Fibroblast of lung (primary cell): ENCODE measurements at regions not wholly inside any gene's neighbourhood (a gene's known extent, or its start where the extent isn't known, plus 50 kb on each side); places are given as distances from the start of the nearest gene placed in this dataset.

ENCODE experiments used
- CTCF ChIP-seq, 2 donors: IDR thresholded peaks in 1 of 2; conservative IDR thresholded peaks in 1 of 2; 1 replicate in 1 of 2; 2 replicates in 1 of 2; pipeline ENCODE4 v1.5.1; 2011 to 2012; ENCODE audit warnings: low read length in 2 of 2, control low read depth in 1 of 2, inconsistent platforms in 1 of 2, low read depth in 1 of 2, mild to moderate bottlenecking in 1 of 2
- EZH2 ChIP-seq: IDR thresholded peaks from 2 replicates; pipeline ENCODE4 v1.5.1; 2012; ENCODE audit warnings: low read length, control low read depth, mild to moderate bottlenecking; ENCODE audit errors: missing control alignments

- TF ChIP-seq CTCF (conservative IDR thresholded peaks at IDR 0.05 in 1 of 2, IDR thresholded peaks at IDR 0.05 in 1 of 2; ENCODE audit: low read depth in 1 of 2, low read length in 2 of 2) (no peak), EZH2 (no peak)
These were observed 645.8 kb upstream of the GJE1 start for GRCh38 chr6:141486942-141487341.
